ENCODE measurements at regions not wholly inside any gene's neighbourhood (a gene's known extent, or its start where the extent isn't known, plus 50 kb on each side); places are given as distances from the start of the nearest gene placed in this dataset.

DNA sequence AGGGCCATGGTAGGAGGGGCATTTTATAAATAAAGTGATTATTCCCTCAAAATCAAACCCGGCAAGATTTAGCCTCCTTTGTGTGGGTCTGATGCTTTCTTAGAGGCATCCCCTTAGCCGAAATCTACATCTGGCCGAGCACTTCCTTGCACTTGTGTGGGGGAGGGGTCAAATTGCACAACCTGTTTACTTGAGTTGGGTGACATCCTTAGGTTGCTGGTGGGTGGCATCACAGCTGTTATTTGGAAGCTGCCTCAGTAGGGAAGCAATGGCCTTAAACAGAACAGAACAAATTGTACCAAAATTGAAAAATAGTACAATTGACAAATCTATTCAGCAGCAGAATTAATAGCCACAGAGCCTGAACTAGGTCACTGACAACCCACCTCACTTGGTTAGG, 546.1 kb downstream of the SNAPC1 start:
- Mint-ChIP-seq H3K9me3 (peaks cover 14% of the 10 kb centered on the region), H3K4me1 (ENCODE audit: low read depth) (no peaks in the 10 kb centered on the region), H3K27me3 (no peaks in the 10 kb centered on the region), H3K27ac (no peak overlapping the region), H3K4me3 (no peak overlapping the region), H3K36me3 (ENCODE audit: low read depth) (no peaks in the 10 kb centered on the region)
- intact Hi-C loops (cut with micrococcal nuclease), result no loop called here

DNA sequence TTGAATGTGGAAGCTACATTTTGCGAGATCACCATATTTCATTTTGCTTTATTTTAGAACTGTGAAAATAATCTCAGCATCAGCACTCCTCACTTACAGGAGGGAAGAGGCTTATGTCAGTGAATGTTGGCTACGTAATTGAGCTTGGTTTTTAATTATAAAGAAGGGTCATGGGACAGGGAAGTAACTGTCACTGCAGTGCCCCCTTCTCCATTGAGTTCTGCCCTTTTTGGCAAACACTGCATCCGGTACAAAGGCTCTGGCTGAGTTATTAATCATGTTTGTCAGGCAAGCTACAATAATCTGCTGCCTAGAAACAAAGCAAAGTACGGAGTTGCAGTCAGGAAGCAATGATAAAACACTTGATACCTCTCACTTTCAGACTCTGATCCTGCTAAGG, 546.7 kb downstream of the SNAPC1 start:
- intact Hi-C loops (cut with micrococcal nuclease), result no loop called here
- H3K4me3 Mint-ChIP-seq, result no peak overlapping the region
- H3K36me3 Mint-ChIP-seq (ENCODE audit: low read depth), result no peaks in the 10 kb centered on the region
- H3K4me1 Mint-ChIP-seq (ENCODE audit: low read depth), result no peaks in the 10 kb centered on the region
- peaks cover 12% of the 10 kb centered on the region for H3K9me3 Mint-ChIP-seq
- no peak overlapping the region for H3K27ac Mint-ChIP-seq
- H3K27me3 Mint-ChIP-seq, result no peaks in the 10 kb centered on the region

DNA sequence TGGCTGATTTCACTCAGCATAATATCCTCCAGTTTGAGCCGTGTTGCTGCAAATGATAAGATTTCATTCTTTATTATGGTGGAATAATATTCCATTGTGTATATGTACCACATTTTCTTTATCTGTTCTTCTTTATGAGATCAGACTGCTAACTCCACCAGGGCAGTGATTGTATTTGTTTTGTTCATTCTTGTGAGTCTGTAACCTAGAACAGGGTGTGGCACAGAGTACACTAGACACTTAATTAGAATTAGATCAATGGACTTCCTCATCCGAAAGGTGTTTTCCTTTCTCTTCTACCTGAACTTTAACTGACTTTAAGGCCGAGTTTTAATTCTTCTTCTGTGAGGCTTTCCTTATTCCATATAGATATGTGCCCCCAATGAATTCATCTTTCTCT, 551.0 kb downstream of the SNAPC1 start:
- intact Hi-C loops (cut with micrococcal nuclease), result no loop called here
- Mint-ChIP-seq H3K4me3 (no peak overlapping the region), H3K27me3 (no peaks in the 10 kb centered on the region), H3K4me1 (ENCODE audit: low read depth) (no peaks in the 10 kb centered on the region), H3K9me3 (peaks cover 3% of the 10 kb centered on the region), H3K27ac (no peak overlapping the region), H3K36me3 (ENCODE audit: low read depth) (no peaks in the 10 kb centered on the region)

DNA sequence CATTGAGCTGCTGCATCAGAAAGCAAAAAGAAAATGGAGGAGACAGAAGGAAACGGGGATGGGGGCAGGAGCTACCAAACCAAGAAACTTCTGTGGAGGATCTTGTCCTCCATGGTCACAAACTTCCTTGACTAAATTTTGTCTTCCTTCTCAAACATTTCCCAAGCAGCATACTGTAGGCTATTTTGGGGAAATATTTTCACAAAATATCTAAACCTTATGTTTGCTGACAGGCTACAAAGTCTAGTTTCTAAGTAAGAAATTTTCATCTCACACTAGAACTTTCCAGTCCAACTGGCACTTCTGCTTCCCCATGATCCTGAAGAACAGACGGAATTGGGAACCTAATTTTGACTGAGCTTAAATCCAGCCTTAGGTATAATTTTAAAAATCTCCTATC, 552.0 kb downstream of the SNAPC1 start:
- Mint-ChIP-seq H3K27ac (no peak overlapping the region), H3K27me3 (no peaks in the 10 kb centered on the region), H3K9me3 (no peaks in the 10 kb centered on the region), H3K36me3 (ENCODE audit: low read depth) (no peaks in the 10 kb centered on the region), H3K4me3 (no peak overlapping the region), H3K4me1 (ENCODE audit: low read depth) (no peaks in the 10 kb centered on the region)
- intact Hi-C loops (cut with micrococcal nuclease), result no loop called here

DNA sequence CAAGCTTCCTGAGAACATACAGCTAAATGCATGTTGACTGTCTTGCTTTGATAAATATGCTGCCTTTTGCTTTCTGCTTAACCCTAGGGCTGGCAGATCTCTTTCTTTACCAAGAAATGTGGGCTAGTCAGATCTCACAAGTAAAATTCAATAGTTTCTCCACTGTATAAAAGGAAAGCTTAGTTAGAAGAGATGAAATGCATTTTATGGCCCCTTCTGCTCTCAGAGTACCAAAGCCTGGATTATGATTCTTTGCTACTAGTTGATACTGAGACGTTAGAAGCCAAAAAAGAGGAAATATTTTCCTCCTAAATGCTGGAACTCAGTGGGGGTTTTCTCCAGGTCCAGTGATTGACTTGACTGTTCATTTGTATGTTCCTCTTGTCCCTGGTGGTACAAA, 552.7 kb downstream of the SNAPC1 start:
- Mint-ChIP-seq H3K4me3 (no peak overlapping the region), H3K27me3 (no peaks in the 10 kb centered on the region), H3K27ac (no peak overlapping the region), H3K4me1 (ENCODE audit: low read depth) (no peaks in the 10 kb centered on the region), H3K9me3 (no peaks in the 10 kb centered on the region), H3K36me3 (ENCODE audit: low read depth) (no peaks in the 10 kb centered on the region)
- intact Hi-C loops (cut with micrococcal nuclease), result no loop called here

DNA sequence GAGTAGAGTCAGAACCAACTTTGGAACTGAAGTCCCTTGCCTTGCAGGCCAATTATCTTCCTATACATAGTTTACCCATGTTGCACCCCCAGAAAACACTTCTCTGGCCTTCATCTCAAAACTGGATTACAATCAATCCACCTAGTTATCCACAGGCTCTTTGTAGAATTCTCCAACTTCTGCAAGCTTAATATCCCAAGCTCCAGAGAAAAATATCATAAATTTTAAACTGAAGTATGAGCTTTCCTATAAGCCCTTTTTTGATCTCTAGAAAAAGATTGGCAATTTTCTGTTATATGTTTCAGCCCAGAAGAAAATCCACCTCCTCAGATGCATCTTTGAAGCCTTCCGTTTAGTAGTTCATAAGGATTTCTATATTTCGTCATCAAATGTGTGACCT, 553.4 kb downstream of the SNAPC1 start:
- Mint-ChIP-seq H3K27me3 (no peaks in the 10 kb centered on the region), H3K4me3 (no peak overlapping the region), H3K27ac (no peak overlapping the region), H3K4me1 (ENCODE audit: low read depth) (no peaks in the 10 kb centered on the region), H3K9me3 (no peaks in the 10 kb centered on the region), H3K36me3 (ENCODE audit: low read depth) (no peaks in the 10 kb centered on the region)
- intact Hi-C loops (cut with micrococcal nuclease), result no loop called here

DNA sequence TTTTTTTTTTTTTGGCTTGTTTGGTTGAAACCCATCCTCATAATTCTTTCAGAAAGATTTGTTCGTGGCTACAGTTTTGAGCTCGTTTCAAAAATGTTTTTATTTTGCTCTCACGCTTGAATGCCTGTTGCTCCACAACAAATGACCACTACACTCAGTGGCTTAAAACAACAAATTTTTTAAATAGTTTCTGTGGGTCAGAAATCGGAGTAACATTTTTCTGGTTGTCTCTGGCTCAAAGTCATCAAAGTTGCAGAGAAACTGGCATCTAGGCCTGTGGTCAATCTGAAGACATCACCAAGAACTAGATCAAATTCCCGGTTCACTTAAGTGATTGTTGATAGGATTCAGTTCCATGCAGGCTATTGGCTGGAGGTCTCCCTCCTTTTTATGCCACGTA, 560.0 kb downstream of the SNAPC1 start:
- Mint-ChIP-seq H3K27me3 (no peaks in the 10 kb centered on the region), H3K36me3 (ENCODE audit: low read depth) (no peaks in the 10 kb centered on the region), H3K9me3 (peaks cover 25% of the 10 kb centered on the region), H3K4me1 (ENCODE audit: low read depth) (no peaks in the 10 kb centered on the region), H3K4me3 (no peak overlapping the region), H3K27ac (no peak overlapping the region)
- intact Hi-C loops (cut with micrococcal nuclease), result no loop called here

DNA sequence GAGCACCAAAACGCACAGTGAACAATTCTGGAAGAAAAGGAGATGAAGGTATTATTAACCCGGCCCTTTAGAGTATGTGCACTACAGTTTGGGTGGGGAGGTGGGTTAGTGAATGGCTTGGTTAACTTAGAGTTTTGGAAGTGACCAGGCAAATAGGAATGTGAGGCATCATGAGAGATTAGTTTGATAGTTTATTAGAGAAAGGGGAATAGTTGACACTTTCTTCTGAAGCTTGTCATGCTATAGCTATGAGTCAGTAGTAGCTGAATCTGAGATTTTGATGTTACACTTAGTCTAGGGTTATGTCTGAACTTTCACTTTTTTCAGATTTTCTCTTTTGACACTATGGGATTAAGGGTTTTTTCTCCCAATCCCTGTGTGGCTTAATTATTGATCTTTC, 567.2 kb downstream of the SNAPC1 start:
- H3K4me1 Mint-ChIP-seq (ENCODE audit: low read depth), result no peaks in the 10 kb centered on the region
- H3K27ac Mint-ChIP-seq, result no peak overlapping the region
- no peak overlapping the region for H3K4me3 Mint-ChIP-seq
- H3K9me3 Mint-ChIP-seq, result peaks cover 38% of the 10 kb centered on the region
- no peaks in the 10 kb centered on the region for H3K27me3 Mint-ChIP-seq
- intact Hi-C loops (cut with micrococcal nuclease), result no loop called here
- no peaks in the 10 kb centered on the region for H3K36me3 Mint-ChIP-seq (ENCODE audit: low read depth)

DNA sequence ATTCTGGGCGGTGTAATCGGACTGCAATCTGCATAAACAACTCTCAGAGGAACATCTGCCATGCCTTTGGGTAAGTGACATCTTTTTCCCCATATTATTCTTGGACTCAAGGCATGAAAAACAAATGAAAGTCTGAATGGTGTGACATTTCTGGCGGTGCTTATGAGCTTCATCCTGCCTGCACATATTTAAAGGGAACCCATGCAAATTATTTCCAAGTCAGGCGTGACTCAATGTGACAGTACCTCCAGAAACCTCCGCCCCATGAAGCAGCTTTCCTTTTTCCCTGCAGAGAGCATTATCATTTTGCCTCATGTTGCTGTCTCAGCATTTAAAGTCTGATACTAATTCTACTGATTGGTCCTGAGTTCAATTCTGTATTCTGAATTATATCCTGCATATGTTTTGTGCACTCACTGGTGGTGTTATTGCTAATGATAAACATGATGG, 585.4 kb downstream of the SNAPC1 start:
- H3K4me1 Mint-ChIP-seq (ENCODE audit: low read depth), result no peaks in the 10 kb centered on the region
- H3K9me3 Mint-ChIP-seq, result peaks cover 18% of the 10 kb centered on the region
- no peak overlapping the region for H3K27ac Mint-ChIP-seq
- intact Hi-C loops (cut with micrococcal nuclease), result no loop called here
- H3K4me3 Mint-ChIP-seq, result no peak overlapping the region
- no peaks in the 10 kb centered on the region for H3K27me3 Mint-ChIP-seq
- H3K36me3 Mint-ChIP-seq (ENCODE audit: low read depth), result no peaks in the 10 kb centered on the region

DNA sequence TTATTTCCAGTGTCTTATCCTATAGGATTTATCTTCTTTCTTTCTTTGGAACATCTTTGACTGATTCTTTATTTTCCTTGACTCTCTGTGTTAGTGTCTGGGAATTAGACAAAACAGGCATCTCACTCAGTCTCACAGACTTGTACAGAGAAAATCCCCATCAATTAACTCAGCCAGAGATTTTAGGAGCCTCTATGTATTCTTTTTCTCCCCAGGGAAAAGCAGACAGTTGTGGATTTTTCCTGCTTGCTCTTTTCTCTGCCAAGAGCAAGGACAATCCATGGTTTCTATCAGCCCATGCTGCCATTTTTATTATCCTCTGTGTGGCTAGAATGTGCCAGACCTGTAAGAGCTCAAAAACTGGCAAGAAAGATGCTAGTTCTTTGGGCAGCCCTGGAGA, 595.1 kb downstream of the SNAPC1 start:
- H3K36me3 Mint-ChIP-seq (ENCODE audit: low read depth), result no peaks in the 10 kb centered on the region
- no peaks in the 10 kb centered on the region for H3K27me3 Mint-ChIP-seq
- no peak overlapping the region for H3K27ac Mint-ChIP-seq
- intact Hi-C loops (cut with micrococcal nuclease), result no loop called here
- peaks cover 53% of the 10 kb centered on the region for H3K9me3 Mint-ChIP-seq
- H3K4me3 Mint-ChIP-seq, result no peak overlapping the region
- no peaks in the 10 kb centered on the region for H3K4me1 Mint-ChIP-seq (ENCODE audit: low read depth)

DNA sequence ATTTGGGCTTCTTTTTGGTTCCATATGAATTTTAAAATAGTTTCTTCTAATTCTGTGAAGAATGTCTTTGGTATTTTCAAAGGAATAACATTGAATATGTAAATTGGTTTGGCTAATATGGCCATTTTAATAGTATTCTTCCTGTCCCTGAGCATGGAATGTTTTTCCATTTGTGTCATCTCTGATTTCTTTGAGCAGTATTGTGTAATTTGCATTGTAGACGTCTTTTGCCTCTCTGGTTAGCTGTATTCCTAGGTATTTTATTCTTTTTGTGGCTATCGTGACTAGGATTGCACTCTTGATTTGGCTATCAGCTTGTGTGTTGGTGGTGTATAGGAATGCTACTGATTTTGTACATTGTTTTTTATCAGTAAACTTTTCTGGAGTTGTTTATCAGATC, 601.9 kb downstream of the SNAPC1 start:
- H3K27ac Mint-ChIP-seq, result no peak overlapping the region
- no peaks in the 10 kb centered on the region for H3K27me3 Mint-ChIP-seq
- H3K4me3 Mint-ChIP-seq, result no peak overlapping the region
- peaks cover 46% of the 10 kb centered on the region for H3K9me3 Mint-ChIP-seq
- intact Hi-C loops (cut with micrococcal nuclease), result no loop called here
- H3K4me1 Mint-ChIP-seq (ENCODE audit: low read depth), result no peaks in the 10 kb centered on the region
- no peaks in the 10 kb centered on the region for H3K36me3 Mint-ChIP-seq (ENCODE audit: low read depth)

DNA sequence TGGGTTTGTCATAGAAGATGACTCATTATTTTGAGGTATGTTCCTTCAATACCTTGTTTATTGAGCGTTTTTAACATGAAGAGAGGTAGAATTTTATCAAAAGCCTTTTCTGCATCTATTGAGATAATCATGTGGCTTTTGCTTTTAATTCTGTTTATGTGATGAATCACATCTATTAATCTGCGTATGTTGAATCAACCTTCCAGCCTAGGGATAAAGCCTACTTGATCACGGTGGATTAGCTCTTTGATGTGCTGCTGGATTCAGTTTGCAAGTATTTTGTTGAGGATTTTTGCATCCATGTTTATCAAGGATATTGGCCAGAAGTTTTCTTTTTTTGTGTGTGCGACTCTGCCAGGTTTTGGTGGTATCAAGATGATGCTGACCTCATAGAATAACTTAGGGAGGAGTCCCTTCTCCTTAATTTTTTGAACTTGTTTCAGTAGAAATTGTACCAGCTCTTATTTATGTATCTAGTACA, 602.6 kb downstream of the SNAPC1 start:
- Mint-ChIP-seq H3K4me1 (ENCODE audit: low read depth) (no peaks in the 10 kb centered on the region), H3K4me3 (no peak overlapping the region), H3K36me3 (ENCODE audit: low read depth) (no peaks in the 10 kb centered on the region), H3K27me3 (no peaks in the 10 kb centered on the region), H3K9me3 (peaks cover 46% of the 10 kb centered on the region), H3K27ac (no peak overlapping the region)
- intact Hi-C loops (cut with micrococcal nuclease), result no loop called here

DNA sequence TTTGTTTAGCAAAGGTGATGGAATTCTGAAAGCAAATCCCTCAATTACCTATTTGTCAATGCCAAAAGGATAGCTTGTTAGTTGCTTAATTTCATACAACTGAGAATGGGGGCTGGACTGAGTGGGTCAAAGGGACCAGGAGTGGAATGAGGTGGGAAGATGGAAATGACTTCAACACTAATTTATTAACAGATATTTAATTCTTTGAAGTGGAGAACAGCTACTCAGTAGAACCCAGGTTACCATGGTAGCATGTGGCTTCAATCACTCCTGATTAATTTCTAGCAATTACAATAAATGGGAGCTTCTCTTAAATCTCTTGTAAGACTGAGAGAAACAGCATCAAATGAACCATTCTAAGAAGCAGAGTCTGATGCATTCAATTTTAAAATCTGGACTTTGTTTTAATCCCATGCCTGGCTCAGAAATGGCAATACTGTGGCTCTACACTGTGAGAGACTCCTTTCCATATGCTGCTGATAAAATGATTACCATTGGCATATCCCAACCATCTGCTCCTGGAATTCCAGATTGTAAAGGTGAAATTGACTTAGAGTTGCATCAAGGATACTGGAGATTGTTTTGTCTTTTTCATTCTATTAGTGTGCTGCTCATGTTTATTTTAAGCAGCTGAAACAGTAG, 607.8 kb downstream of the SNAPC1 start:
- intact Hi-C loops (cut with micrococcal nuclease), result no loop called here
- Mint-ChIP-seq H3K9me3 (peaks cover 28% of the 10 kb centered on the region), H3K27me3 (no peaks in the 10 kb centered on the region), H3K4me1 (ENCODE audit: low read depth) (no peaks in the 10 kb centered on the region), H3K4me3 (no peak overlapping the region), H3K36me3 (ENCODE audit: low read depth) (no peaks in the 10 kb centered on the region), H3K27ac (no peak overlapping the region)

DNA sequence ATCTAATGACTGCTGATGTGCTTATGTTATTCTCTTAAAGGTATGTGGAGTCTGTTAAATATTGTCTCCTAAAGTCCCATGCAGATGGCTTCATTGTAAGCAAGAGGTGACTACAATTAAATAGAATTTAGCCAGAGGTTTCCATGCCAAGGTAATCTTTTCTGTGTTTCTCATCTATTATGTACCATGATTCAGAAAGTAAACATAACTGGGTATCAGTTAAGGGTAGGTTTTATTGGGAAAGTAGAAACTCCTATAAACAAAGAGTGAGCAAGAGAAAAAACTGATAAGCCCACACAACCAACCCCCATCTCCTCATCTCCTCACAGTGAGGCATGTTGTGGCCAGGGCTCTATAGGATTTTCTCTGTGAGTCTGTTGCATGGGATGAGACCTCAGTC, 611.7 kb downstream of the SNAPC1 start:
- Mint-ChIP-seq H3K9me3 (peaks cover 11% of the 10 kb centered on the region), H3K27ac (no peak overlapping the region), H3K4me1 (ENCODE audit: low read depth) (no peaks in the 10 kb centered on the region), H3K4me3 (no peak overlapping the region), H3K27me3 (no peaks in the 10 kb centered on the region), H3K36me3 (ENCODE audit: low read depth) (no peaks in the 10 kb centered on the region)
- intact Hi-C loops (cut with micrococcal nuclease), result no loop called here

DNA sequence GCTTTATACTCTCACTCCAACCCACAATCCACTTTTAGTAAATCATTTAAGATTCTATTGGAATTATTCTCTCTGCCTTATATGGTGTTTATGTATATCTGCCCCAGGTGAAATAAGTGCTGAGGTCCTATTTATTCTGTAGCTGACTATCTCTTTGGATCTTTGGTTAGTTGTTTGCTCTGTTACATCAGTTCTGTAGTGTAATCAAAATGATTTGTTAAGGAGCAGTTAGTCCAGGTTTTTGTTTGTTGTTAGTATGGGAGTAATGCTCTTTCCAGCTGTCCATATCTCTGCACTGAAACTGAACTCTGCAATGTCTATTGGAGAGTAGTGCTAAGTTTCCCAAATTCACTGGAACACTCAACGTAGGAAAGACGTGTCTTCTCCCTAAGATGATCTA, 615.8 kb downstream of the SNAPC1 start:
- no peaks in the 10 kb centered on the region for H3K27me3 Mint-ChIP-seq
- H3K4me3 Mint-ChIP-seq, result no peak overlapping the region
- intact Hi-C loops (cut with micrococcal nuclease), result no loop called here
- H3K9me3 Mint-ChIP-seq, result peaks cover 11% of the 10 kb centered on the region
- H3K36me3 Mint-ChIP-seq (ENCODE audit: low read depth), result no peaks in the 10 kb centered on the region
- H3K4me1 Mint-ChIP-seq (ENCODE audit: low read depth), result no peaks in the 10 kb centered on the region
- H3K27ac Mint-ChIP-seq, result no peak overlapping the region

All from dendritic cell treated with granulocyte-macrophage colony-stimulating factor and Interleukin-4, amounts not matched to agents 40 ng/mL and 50 ng/mL, for 4 days (primary cell).